ENCODE measurements at regions not wholly inside any gene's neighbourhood (a gene's known extent, or its start where the extent isn't known, plus 50 kb on each side); places are given as distances from the start of the nearest gene placed in this dataset.
"Not testable (repeated sequence)": the region's sequence is repeated elsewhere in the genome, so short reads cannot be mapped to it uniquely, and the experiment has no call there.

GRCh38 chr15:39031596-39031995 is 467.0 kb upstream of the RASGRP1 start:
- Histone ChIP-seq H3K79me2 (ENCODE audit: control insufficient read depth, low read length) (no peaks in the 10 kb centered on the region), H3F3A (ENCODE audit: control insufficient read depth, insufficient read depth) (no peaks in the 10 kb centered on the region), H3K36me3 (ENCODE audit: control insufficient read depth, low read length) (no peaks in the 10 kb centered on the region), H4K20me1 (ENCODE audit: control insufficient read depth, insufficient read depth, low read depth, low read length) (no peaks in the 10 kb centered on the region), H3K4me2 (ENCODE audit: low read length) (no peak overlapping the region), H3K27me3 (ENCODE audit: control insufficient read depth, low read length) (no peaks in the 10 kb centered on the region), H3K4me3 (ENCODE audit: low read length) (no peak overlapping the region), H3K9me2 (replicated peaks; ENCODE audit: control insufficient read depth, low read length) (no peaks in the 10 kb centered on the region), H3K27ac (ENCODE audit: low read depth, low read length) (no peak overlapping the region), H3K4me1 (ENCODE audit: control insufficient read depth, low read length) (no peaks in the 10 kb centered on the region), H3K9me3 (ENCODE audit: control insufficient read depth, insufficient read depth, low read length) (no peaks in the 10 kb centered on the region)
- no peak for TF ChIP-seq CTCF (IDR thresholded peaks at IDR 0.05; ENCODE audit: low read depth, low read length, poor library complexity, severe bottlenecking)

GRCh38 chr15:39034816-39035215 is 470.2 kb upstream of the RASGRP1 start:
- H3K4me1 ChIP-seq (ENCODE audit: control insufficient read depth, low read length), result no peaks in the 10 kb centered on the region
- H3K9me2 ChIP-seq (replicated peaks; ENCODE audit: control insufficient read depth, low read length), result no peaks in the 10 kb centered on the region; the same call in 1 of the 2 replicates
- H3K36me3 ChIP-seq (ENCODE audit: control insufficient read depth, low read length), result no peaks in the 10 kb centered on the region
- no peak overlapping the region for H3K4me2 ChIP-seq (ENCODE audit: low read length)
- H4K20me1 ChIP-seq (ENCODE audit: control insufficient read depth, insufficient read depth, low read depth, low read length), result no peaks in the 10 kb centered on the region
- no peaks in the 10 kb centered on the region for H3F3A ChIP-seq (ENCODE audit: control insufficient read depth, insufficient read depth)
- H3K27ac ChIP-seq (ENCODE audit: low read depth, low read length), result no peak overlapping the region
- no peak for TF ChIP-seq EZH2phosphoT487 (IDR thresholded peaks at IDR 0.05; ENCODE audit: borderline replicate concordance, low read length)
- no peak for TF ChIP-seq CTCF (IDR thresholded peaks at IDR 0.05; ENCODE audit: low read depth, low read length, poor library complexity, severe bottlenecking)
- no peaks in the 10 kb centered on the region for H3K27me3 ChIP-seq (ENCODE audit: control insufficient read depth, low read length)
- no peaks in the 10 kb centered on the region for H3K9me3 ChIP-seq (ENCODE audit: control insufficient read depth, insufficient read depth, low read length)
- no peak overlapping the region for H3K4me3 ChIP-seq (ENCODE audit: low read length)
- no peaks in the 10 kb centered on the region for H3K79me2 ChIP-seq (ENCODE audit: control insufficient read depth, low read length)

- not testable (repeated sequence) for H3K4me3 ChIP-seq (ENCODE audit: low read length); H3K4me2 ChIP-seq (ENCODE audit: low read length); H3K4me1 ChIP-seq (ENCODE audit: control insufficient read depth, low read length); H3K79me2 ChIP-seq (ENCODE audit: control insufficient read depth, low read length); H3K27me3 ChIP-seq (ENCODE audit: control insufficient read depth, low read length); H4K20me1 ChIP-seq (ENCODE audit: control insufficient read depth, insufficient read depth, low read depth, low read length); H3K36me3 ChIP-seq (ENCODE audit: control insufficient read depth, low read length); H3K9me3 ChIP-seq (ENCODE audit: control insufficient read depth, insufficient read depth, low read length); H3K27ac ChIP-seq (ENCODE audit: low read depth, low read length); H3F3A ChIP-seq (ENCODE audit: control insufficient read depth, insufficient read depth); H3K9me2 ChIP-seq (replicated peaks; ENCODE audit: control insufficient read depth, low read length)
These were observed 473.0 kb upstream of the RASGRP1 start for GRCh38 chr15:39037611-39038010.

GRCh38 chr15:39040861-39041260 is 476.2 kb upstream of the RASGRP1 start:
- Histone ChIP-seq H3F3A (ENCODE audit: control insufficient read depth, insufficient read depth) (no peaks in the 10 kb centered on the region), H3K36me3 (ENCODE audit: control insufficient read depth, low read length) (no peaks in the 10 kb centered on the region), H3K4me2 (ENCODE audit: low read length) (no peak overlapping the region), H3K9me3 (ENCODE audit: control insufficient read depth, insufficient read depth, low read length) (no peaks in the 10 kb centered on the region), H4K20me1 (ENCODE audit: control insufficient read depth, insufficient read depth, low read depth, low read length) (no peaks in the 10 kb centered on the region), H3K27me3 (ENCODE audit: control insufficient read depth, low read length) (no peaks in the 10 kb centered on the region), H3K9me2 (replicated peaks; ENCODE audit: control insufficient read depth, low read length) (no peaks in the 10 kb centered on the region; the same call in 1 of the 2 replicates), H3K79me2 (ENCODE audit: control insufficient read depth, low read length) (no peaks in the 10 kb centered on the region), H3K4me1 (ENCODE audit: control insufficient read depth, low read length) (no peaks in the 10 kb centered on the region), H3K4me3 (ENCODE audit: low read length) (no peak overlapping the region), H3K27ac (ENCODE audit: low read depth, low read length) (no peak overlapping the region)
- TF ChIP-seq EZH2phosphoT487 (IDR thresholded peaks at IDR 0.05; ENCODE audit: borderline replicate concordance, low read length), result no peak
- no peak for TF ChIP-seq CTCF (IDR thresholded peaks at IDR 0.05; ENCODE audit: low read depth, low read length, poor library complexity, severe bottlenecking)
